DMS 273 (cell line): ENCODE measurements at regions not wholly inside any gene's neighbourhood (a gene's known extent, or its start where the extent isn't known, plus 50 kb on each side); places are given as distances from the start of the nearest gene placed in this dataset.

Experiments
- DNase-seq: peaks from one replicate; lab custom pipeline; 2025; ENCODE audit not compliant: unreplicated experiment; lab: John Stamatoyannopoulos, UW

DNA sequence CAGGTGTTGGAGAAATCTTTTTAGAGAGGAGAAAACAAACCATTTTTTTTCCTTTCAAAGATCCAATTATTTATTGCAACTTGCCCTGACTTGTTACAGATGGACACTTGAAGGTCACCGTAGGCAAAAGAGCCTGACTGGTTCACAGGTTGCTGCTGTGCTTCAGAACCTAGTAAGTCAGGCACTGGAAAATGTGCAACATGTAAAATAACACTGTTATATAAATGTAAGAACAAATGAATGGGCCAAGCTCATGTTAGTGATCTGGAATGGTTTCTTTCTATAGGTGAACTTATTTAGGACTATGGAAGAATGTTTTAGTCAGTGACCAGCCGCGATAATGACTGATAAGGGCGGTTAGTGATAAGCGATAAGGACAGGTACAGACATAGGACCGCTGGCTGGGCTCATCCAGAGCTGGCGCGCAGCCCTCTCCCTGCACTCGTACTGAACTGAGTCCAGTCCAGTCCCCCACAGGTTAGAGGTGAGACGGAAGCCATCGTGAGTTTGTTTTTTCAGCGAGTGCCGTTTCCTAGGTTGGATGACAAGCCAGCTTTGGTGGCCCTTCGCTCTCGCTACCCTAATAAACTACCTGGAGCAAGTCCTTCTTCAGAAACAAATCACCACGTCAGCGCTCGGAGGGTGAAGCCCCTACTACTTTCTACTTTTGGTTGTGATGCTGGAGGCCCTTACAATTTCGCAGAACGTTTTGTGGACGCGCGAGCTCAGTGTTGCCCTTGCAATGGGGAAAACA is 94.4 kb upstream of the PRDM1 start:
- peak; percentile 50 for DNase-seq

DNA sequence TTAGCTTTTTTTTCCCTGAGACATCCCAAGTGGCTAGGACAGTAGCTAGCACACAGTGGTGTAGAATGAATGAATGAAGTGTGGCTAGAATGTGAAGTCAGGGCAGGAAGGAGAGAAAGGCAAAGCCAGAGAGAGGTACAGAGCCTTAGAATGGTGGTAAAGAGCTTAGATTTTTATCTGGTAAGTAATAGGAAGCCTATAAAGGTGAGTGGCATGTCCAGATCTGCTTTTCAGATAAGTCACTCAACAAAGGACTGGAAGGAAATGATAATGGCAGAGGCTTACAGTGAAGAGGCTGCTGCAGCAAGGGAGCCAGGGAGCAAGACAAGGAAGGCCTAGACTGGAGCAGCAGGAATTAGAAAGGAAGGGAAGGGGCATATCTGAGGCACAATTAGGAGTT is 96.0 kb upstream of the PRDM1 start:
- no peak for DNase-seq

DNA sequence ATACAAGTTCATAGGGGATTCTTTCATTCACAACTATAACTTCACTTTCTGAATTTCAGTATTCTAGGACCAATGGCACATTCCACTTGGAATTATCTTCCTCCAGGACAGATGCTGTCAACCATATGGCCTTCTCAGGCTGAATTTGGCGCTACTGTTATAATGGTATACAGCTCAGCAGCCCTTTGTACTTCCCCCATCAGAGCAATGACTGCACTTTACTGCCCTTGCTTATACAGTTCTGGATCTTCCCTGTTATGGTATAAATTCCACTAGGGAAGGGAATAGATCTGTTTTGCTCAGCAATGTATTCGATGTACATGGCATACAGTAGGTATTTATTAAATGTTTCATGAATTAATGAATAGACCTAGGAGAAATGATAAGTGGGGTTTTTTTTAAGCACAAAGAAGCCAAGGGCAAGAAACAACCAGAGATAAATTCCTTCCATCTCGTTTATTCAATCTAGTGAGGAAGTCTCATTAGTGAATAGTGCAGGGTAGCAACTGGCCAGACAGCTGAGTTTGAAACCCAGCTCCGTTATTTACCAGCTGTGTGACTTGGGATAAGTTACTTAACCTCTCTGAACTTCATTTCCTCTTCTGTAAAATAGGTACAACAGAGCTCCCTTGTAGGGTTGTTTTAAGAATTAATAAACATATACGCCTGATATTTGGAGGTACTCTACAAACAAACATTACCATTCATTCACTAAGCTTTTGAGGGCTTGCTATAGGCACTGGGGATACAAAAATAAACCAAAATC is 97.1 kb upstream of the PRDM1 start:
- DNase-seq, result peak; percentile 81

GRCh38 chr6:105988321-105988720 is 97.8 kb upstream of the PRDM1 start:
- no peak for DNase-seq

GRCh38 chr6:105987516-105987915 is 98.6 kb upstream of the PRDM1 start:
- no peak for DNase-seq

DNA sequence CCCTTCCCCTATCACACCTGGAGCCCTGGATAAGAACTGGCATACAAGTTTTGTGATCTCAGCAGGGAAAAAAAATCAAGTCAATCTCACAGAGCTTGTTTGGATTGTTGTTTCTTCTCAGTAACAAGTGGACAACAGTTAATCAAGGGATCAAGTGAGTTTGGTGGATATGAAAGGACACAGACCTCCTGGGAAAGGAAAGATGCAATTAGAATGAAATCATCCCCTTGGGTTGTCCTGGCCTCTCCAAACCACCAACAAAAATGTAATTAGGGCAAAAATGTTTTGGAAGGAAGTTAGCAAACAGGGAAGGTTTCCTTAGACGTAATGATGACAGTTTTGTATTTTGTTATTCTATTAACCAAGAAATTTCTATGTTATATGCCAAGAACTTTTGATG is 99.1 kb upstream of the PRDM1 start:
- no peak for DNase-seq

DNA sequence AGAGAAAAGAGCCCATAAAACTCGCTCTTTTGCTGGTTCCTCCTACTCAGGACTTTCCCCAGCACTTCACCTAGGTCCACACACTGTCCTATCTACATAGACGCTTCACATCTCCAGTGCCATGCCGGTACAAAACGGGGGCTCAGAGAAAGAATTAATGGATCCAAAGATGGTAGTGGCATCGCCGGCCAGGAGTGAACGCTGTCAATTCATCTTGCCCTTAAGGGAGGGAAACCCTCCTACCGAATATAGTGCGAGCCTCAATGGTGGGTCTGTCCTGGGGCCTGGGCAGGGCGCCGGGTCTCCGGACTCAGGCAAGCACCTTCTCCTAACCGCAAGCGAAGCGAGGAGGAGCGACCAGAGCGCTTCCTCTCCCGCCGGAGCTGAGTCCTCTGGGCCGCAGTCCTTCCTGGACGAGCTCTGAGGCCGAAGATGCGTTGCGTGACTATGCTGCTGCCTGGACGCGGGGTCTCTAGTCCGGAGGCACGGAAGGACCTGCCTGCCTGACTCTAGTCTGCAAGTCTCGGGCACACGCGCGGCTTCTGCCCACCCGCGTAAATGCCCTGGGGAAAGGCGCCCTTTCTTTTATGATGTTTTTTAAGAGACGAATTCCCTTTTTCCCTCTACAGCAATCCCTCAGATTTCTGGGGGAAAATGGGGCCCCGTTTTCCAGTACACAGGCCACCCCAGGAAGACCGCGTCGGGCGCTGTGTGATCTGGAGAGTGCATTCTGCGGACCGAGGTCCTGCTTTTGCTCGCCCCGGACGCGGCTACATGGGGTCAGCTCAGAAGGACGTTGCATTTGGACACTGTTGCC is 100.1 kb upstream of the PRDM1 start:
- no peak for DNase-seq

DNA sequence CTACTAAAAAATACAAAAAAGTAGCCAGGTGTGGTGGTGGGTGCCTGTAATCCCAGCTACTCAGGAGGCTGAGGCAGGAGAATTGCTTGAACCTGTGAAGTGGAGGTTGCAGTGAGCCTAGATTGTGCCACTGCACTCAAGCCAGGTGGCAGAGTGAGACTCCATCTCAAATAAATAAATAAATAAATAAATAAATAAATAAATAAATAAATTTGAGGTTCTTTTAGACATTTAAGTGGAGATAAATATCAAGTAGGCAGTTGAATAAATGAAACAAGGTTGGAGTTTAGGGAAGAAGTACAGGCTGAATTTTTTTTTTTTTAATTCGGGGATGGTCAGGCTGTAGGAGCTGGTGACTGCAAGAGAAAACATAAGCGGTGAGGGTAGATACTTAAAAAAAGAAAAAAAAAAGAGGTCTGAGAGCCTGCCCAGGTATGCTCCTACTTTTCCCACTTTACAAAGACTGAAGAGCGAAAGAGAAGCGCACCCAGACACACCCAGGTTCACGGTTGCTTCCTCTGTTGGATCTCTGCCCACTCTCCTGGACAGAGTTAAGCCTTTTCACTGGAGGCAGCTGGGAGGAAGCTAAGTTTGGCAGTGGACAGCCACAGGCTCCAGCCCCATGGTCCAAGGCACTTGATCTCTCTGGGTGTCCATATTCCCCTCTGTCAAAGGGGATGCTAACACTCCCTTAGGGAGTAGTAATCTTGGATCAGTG is 100.9 kb upstream of the PRDM1 start:
- peak; percentile 25 for DNase-seq

GRCh38 chr6:105983763-105984162 is 102.4 kb upstream of the PRDM1 start:
- DNase-seq, result no peak

DNA sequence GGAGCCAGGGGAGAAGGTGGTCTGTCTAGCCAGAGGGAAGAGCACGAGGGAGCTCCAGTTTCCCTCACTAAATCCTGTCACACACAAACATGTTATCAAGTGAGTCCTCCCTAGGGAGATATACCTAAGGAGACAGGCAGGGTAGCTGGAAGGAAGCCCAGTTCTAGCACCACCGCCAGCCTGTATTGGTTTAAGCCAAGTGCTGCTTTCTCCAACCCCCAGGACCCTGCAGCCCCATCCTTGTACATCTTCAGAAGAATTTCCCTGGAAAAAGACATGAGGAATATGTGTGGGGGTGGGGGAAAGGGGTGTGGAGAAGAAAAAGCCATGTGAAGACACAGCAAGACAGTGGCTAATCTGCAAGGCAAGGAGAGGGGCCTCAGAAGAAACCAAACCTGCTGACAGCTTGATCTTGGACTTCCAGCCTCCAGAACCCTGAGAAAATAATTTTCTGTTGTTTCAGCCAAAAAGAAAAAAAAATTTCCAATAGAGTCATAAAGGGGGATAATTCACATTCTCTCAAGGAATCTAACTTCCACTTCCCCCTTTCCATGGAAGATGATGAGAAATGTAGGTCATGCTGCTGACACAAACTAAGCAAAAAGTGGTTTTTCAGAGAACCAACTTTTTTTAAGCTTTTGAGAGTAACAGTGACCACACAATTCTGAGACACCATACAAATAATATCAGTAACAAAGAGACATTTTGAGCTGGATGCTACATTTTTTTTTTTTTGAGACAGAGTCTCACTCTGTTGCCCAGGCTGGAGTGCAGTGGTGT is 103.2 kb upstream of the PRDM1 start:
- DNase-seq, result peak; percentile 65

DNA sequence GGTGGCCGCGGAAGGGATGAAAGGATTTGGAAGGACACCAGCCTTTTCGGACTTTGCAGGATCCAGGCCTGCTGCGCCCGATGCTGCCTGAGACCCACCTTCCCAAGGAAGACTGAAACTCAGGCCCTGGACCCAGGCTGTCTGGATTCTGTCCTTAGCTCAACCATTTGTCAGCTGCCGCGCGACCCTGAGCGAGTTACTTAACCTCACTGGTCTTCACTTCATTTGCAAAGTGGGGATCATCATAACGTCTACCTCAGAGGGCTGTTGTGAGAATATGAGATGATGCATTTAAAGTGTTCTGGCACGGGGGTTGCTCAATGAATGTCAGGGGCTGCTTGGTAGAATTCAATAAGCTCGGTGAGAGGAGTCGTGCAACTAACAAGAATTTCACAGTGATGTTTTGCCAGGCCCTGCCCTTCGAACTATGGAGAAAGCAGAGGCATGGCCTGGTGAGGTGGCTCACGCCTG is 104.2 kb upstream of the PRDM1 start:
- no peak for DNase-seq

DNA sequence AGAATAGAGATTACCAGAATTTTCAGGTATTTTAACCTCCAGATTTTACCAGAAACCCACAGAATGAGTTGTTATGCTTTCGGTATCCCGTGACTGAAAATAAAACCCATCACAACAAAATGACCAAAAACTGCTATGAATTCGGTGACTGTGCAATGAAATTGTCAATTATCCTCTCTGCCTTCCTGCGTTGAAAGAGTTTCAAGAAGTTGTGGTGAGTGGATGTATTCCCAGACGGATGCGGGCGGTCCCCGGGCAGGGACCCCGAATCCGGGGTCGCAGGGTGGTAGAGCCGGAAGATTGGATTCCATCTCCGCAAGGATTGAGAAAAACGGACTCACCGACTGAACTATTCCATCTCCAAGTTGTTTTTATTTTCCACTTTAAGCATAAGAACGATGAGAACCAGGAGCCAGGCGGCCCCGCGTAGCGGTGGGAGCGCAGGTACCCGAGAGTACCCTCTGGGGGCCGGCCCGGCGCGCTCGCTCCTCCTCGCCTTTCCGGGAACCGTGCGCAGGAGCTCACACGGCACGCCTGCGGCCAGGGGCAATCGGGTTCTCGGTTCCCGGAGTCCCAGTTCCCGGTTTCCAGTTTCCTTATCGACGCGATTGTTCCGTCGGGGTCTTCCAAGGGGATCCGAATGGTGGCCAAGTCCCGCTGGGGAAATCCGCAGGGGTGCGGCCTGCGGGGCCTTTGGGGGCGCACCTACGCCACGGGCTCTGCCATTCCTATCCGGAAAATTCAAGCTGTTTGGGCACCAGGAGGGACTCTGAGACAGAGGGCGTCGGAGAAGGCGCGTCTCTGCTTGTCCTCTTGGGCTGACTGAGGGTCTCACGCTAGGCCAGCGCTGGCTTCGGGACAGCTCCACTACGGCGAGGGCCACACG is 104.9 kb upstream of the PRDM1 start:
- DNase-seq, result no peak

DNA sequence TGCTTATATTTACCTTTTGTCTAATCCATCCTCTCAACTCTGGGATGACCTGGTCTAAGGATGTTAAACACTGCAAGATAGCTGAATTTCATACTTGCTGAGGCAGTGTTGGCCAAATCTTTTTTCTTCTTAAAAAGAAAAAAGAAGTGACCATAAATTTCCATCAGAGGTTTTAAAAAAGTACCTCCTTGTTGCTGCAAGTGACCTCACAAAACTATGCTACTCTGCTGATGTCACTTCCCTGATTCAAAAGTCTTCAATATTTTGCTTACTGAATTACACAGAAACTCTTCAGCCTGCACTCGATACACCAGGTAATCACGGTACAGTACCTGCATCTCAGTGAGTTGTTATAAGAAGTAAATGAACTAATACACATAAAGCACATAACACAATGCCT is 107.2 kb upstream of the PRDM1 start:
- DNase-seq, result no peak

DNA sequence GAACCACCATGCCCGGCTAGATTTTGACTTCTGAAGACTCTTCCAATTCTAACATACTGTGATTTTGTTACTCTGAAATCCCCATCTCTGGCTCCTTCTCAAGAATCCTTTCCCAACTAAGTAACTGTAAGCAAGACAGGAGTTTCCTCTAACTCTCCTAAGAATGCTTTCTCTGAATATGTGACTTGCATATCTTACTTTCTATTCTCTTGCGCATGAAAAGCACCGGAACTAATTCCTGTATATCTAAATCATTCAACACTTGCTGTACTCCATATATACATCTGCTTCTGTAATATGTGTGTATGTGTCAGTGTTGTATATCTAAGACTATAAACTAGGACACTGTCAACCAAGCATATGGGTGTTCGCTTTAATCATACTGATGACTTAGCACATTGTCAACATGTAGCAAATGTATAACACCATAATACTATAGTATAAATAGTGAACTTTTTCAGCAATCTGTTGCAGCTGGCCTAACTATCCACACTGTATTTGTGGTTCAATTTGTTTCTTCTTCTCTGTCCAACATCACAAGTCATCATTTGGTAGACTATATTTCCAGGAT is 108.1 kb upstream of the PRDM1 start:
- DNase-seq, result no peak

- DNase-seq, result no peak
These were observed 111.2 kb upstream of the PRDM1 start for GRCh38 chr6:105974986-105975385.

DNA sequence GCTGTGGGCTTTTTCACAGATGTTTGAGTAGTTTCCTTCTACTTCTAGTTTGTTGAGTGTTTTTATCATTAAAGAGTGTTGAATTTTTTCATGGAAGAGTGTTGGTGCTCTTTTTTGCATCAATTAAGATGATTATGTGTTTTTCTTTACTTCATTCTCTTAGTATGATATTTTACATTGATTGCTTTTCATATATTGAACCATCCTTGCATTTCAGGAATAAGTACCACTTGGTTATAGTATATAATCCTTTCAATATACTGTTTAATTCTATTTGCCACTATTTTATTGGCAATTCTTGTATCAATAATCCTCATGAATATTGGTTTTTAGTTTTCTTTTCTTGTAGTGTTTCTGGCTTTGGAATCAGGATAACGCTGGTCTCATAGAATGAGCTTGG is 113.7 kb upstream of the PRDM1 start:
- DNase-seq, result no peak

- no peak for DNase-seq
These were observed 117.4 kb upstream of the PRDM1 start for GRCh38 chr6:105968603-105969333.

DNA sequence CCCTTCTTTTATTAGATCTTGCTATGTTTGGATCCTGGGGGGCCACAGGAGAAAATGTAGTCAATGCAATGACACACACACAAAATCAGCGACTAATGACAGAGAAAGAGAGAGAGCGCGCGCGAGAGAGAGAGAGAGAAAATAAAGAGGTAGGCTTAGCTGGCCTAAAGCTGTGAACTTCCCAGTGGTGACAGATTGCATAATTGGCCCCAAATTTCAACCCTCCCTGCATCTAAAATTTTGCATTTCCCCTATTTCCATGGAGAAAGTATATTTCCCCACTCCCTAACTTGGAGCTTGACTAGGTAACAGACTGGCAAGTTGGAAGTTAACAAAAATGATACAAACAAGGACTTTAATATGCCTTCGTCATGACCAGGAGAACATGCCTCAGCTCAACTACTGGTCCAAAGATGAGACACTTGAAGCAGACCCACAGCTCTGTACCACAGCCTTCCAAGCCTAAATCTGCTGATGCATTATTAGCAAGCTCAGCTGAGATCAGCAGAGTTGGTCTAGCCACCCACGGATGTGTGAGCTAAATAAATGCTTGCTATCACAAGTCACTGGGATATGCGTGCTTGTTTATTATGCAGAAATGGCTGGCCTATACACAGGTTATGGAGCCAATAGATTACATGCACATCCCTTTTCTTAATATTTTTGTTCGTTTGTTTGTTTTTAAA is 118.1 kb upstream of the PRDM1 start:
- DNase-seq, result no peak
